ENCODE measurements at regions not wholly inside any gene's neighbourhood (a gene's known extent, or its start where the extent isn't known, plus 50 kb on each side); places are given as distances from the start of the nearest gene placed in this dataset.
"Not testable (repeated sequence)": the region's sequence is repeated elsewhere in the genome, so short reads cannot be mapped to it uniquely, and the experiment has no call there.

DNA sequence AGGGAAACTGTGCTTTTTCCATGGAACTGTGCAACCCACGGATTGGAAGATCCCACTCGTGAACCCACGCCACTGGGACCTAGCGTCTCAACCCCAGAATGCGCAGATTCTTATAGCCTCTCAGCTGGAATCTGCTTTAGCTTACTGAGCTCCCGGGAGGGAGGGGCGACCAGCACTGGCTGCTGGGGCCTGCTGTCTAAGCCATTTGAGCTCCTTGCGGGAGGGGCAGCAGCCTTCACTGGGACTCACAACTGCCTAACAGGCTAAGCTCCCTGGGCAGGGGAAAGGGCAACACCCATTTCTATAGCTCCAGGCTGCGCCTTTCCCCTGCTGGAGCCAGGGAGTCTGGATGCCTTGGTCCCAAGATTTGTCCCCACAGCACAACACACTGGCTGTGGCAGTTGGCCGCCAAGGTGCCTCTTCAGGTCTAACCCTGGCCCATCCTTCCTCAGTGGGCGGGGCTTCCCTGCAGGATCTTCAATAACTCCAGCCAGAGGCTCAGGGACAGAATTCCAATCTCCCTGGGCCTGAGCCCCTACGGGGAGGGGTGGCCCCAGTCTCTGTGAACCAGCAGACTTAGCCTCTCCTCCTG, 451.7 kb upstream of the PITX2 start:
- Histone ChIP-seq H3K27me3 (ENCODE audit: control insufficient read depth in 2 of 2, insufficient read depth in 2 of 2, low read length in 2 of 2) (no peaks in the 10 kb centered on the region), H3K9me3 (replicated peaks; ENCODE audit: control insufficient read depth, insufficient read depth, low read length) (no peaks in the 10 kb centered on the region), H3K36me3 (ENCODE audit: control insufficient read depth in 2 of 2, extremely low read depth in 1 of 2, insufficient read depth in 2 of 2, low read length in 2 of 2) (no peaks in the 10 kb centered on the region), H3K79me2 (ENCODE audit: control insufficient read depth, insufficient read depth, low read length) (no peaks in the 10 kb centered on the region), H3K4me2 (ENCODE audit: insufficient read depth, low read length) (no peak overlapping the region), H4K20me1 (replicated peaks; ENCODE audit: control insufficient read depth, extremely low read depth, insufficient read depth, low read length) (no peaks in the 10 kb centered on the region), H3K27ac (ENCODE audit: insufficient read depth, low read depth, low read length) (no peak overlapping the region), H3K9ac (replicated peaks; ENCODE audit: extremely low read depth, insufficient read depth, low read length) (no peak overlapping the region), H3K4me1 (ENCODE audit: control insufficient read depth, extremely low read depth, insufficient read depth, low read length) (no peaks in the 10 kb centered on the region), H2AFZ (ENCODE audit: low read depth, low read length) (no peak overlapping the region), H3K9me1 (replicated peaks; ENCODE audit: control insufficient read depth, extremely low read depth, insufficient read depth, low read length) (no peaks in the 10 kb centered on the region), H3K4me3 (replicated peaks in 1 of 3; ENCODE audit: insufficient read depth in 1 of 3, low read depth in 1 of 3, low read length in 3 of 3) (no peak overlapping the region)
- intact Hi-C loops (cut with micrococcal nuclease) (no loop called here), dilution Hi-C loops (cut with MboI; ENCODE audit: extremely low pct_ligation_motif_present, low sequenced_read_pairs) (no loop called here)
- ChIA-PET CTCF (no interaction called here), POLR2A (no interaction called here)
- TF ChIP-seq EZH2 (IDR thresholded peaks at IDR 0.05; ENCODE audit: borderline replicate concordance, low read depth, low read length, severe bottlenecking) (no peak), MAX (IDR thresholded peaks at IDR 0.05; ENCODE audit: insufficient read depth, insufficient read length) (no peak), MYC (IDR thresholded peaks at IDR 0.05; ENCODE audit: low read depth, low read length) (no peak), POLR2A (IDR thresholded peaks at IDR 0.05; ENCODE audit: low read depth, low read length) (no peak), POLR2AphosphoS5 (IDR thresholded peaks at IDR 0.05; ENCODE audit: insufficient read depth, low read depth, low read length) (no peak), JUN (IDR thresholded peaks at IDR 0.05; ENCODE audit: borderline replicate concordance, insufficient read depth, insufficient read length, low read depth) (no peak), GATA2 (IDR thresholded peaks at IDR 0.05; ENCODE audit: insufficient read depth, insufficient read length, low read depth, low read length) (no peak), FOS (IDR thresholded peaks at IDR 0.05; ENCODE audit: borderline replicate concordance, insufficient read depth, low read length) (no peak)
- TF ChIP-seq, protein P1, sequence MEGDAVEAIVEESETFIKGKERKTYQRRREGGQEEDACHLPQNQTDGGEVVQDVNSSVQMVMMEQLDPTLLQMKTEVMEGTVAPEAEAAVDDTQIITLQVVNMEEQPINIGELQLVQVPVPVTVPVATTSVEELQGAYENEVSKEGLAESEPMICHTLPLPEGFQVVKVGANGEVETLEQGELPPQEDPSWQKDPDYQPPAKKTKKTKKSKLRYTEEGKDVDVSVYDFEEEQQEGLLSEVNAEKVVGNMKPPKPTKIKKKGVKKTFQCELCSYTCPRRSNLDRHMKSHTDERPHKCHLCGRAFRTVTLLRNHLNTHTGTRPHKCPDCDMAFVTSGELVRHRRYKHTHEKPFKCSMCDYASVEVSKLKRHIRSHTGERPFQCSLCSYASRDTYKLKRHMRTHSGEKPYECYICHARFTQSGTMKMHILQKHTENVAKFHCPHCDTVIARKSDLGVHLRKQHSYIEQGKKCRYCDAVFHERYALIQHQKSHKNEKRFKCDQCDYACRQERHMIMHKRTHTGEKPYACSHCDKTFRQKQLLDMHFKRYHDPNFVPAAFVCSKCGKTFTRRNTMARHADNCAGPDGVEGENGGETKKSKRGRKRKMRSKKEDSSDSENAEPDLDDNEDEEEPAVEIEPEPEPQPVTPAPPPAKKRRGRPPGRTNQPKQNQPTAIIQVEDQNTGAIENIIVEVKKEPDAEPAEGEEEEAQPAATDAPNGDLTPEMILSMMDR (IDR thresholded peaks at IDR 0.05; ENCODE audit: extremely low read depth in 1 of 2, insufficient read depth in 1 of 2, low read depth in 1 of 2, low read length in 2 of 2), result no peak
- DNase-seq (ENCODE audit: low read depth, low spot score), result no peak
- BruUV-seq (replicated peaks), result no TSS peak
- FAIRE-seq, result no peak

- H3K36me3 ChIP-seq (ENCODE audit: control insufficient read depth in 2 of 2, extremely low read depth in 1 of 2, insufficient read depth in 2 of 2, low read length in 2 of 2); H3K27ac ChIP-seq (ENCODE audit: insufficient read depth, low read depth, low read length); H3K4me1 ChIP-seq (ENCODE audit: control insufficient read depth, extremely low read depth, insufficient read depth, low read length); H3K27me3 ChIP-seq (ENCODE audit: control insufficient read depth in 2 of 2, insufficient read depth in 2 of 2, low read length in 2 of 2); intact Hi-C loops (cut with micrococcal nuclease); BruUV-seq (replicated peaks); H4K20me1 ChIP-seq (replicated peaks; ENCODE audit: control insufficient read depth, extremely low read depth, insufficient read depth, low read length); H3K79me2 ChIP-seq (ENCODE audit: control insufficient read depth, insufficient read depth, low read length); FAIRE-seq; H3K9me1 ChIP-seq (replicated peaks; ENCODE audit: control insufficient read depth, extremely low read depth, insufficient read depth, low read length); POLR2A ChIA-PET; dilution Hi-C loops (cut with MboI; ENCODE audit: extremely low pct_ligation_motif_present, low sequenced_read_pairs); H3K4me2 ChIP-seq (ENCODE audit: insufficient read depth, low read length); DNase-seq (ENCODE audit: low read depth, low spot score); H3K9me3 ChIP-seq (replicated peaks; ENCODE audit: control insufficient read depth, insufficient read depth, low read length); H3K9ac ChIP-seq (replicated peaks; ENCODE audit: extremely low read depth, insufficient read depth, low read length); H3K4me3 ChIP-seq (replicated peaks in 1 of 3; ENCODE audit: insufficient read depth in 1 of 3, low read depth in 1 of 3, low read length in 3 of 3); CTCF ChIA-PET; H2AFZ ChIP-seq (ENCODE audit: low read depth, low read length): not testable (repeated sequence)
Observed at GRCh38 chr4:111076299-111076698, 453.4 kb upstream of the PITX2 start.

Data from endothelial cell of umbilical vein (primary cell).